ENCODE measurements at regions not wholly inside any gene's neighbourhood (a gene's known extent, or its start where the extent isn't known, plus 50 kb on each side); places are given as distances from the start of the nearest gene placed in this dataset.

DNA sequence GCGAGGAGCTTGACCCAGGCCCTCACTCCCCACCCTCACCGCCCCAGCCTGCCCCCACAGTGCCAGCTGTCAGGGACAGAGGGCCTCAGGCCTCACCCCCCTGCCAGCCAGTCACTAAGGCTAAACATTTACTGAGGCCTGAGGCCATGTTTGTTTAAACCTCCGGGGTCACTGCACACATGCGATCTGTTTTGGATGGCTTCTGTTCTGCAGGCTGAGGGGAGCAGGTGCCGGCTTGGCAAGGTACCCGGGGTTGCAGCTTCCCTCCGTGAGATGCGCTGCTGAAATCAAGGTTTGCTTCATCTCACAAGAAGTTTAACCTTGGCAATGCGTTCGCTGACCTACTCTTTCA, 103.3 kb upstream of the BOD1 start:
- DNase-seq (ENCODE audit: low read depth in 3 of 3), result no peak

DNA sequence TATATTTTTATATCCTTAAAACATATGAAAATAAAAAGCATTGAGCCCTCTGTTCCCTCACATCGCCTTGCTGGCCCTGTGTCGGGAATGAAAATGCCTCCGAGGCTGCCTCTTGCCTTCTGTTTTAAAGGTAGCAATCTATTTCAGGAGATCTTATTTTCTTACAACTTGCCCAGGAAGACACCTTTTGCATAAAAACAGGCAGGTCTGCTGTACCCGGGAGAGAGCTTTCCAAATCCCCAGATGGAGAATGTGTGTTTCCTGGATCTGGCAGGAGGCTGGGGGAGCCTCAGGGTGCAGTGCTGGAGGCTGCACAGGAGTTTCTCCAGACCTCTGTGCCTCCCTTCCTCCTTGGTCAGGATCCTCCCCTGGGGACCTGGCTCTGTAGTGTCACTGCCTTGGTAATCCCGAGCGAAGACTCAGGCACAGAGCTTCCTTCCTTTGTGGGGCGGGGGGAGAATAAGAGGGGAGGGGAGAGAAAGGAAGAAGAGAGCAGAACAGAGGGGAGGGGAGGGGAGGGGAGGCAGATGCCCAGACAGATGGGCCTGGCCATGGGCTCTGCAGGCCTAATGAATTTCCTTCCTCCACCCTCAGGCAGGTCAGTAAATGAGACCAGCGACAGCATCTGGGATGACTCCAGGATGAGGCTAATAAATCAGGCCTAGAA, 104.0 kb upstream of the BOD1 start:
- no peak for DNase-seq (ENCODE audit: low read depth in 3 of 3)

DNA sequence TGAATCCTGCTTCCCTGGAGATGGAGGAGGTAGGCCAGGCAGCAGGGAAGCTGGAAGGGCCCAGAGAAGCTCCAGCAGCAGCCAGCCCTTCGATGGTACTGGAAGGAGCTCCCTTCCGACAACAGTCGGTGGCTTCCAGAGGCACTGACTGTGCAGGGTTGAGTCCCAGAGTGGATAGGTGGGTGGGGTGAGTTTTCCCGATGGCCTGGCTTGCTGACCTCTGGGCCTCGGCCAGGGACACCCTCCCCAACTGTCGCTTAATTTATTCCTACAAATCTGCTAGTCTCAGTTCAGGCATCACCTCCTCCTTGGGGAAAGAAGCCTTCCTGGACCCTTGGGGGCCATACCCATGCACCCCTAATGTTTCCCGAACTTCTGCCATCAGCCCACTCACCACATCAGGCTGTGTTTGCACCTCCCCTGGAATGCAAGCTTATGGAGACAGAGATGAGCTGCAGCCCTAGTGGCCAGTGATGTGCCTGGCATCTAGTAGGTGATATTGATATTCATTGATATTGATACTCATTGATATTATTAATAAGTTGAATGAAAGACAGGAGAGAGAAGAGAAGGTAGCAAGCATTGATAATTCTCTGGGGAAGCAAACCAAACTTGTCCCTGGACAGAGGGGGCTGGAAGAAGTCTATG, 104.6 kb upstream of the BOD1 start:
- no peak for DNase-seq (ENCODE audit: low read depth in 3 of 3)

DNA sequence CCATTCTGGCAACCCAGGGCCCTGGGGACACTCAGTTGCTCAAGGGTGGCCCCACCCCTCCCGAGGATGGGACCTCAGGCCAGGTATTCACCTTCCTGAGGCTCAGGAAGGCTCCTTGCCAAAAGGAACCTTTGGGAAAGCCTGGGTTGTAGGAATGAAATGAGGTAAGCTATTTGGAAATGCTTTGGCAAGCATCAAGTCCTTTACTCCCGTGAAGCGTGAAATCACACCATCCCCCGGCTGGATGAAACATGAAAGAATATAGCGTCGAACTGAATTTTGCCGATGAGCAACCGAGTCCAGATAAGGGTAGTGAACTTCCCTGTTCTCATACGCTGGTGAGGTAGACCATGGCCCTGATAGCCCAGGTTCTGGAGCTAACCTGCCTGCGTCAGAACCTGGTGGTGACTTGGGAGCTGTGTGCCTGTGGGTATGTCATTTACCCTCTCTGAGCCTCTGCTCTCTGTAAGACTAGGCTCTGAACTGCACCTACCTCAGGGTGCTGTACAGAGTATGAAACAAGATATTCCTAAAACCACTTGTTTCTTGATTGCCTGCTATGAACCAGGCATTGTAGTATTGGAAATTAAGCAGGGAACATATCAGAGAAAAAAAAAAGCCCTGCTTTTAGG, 105.3 kb upstream of the BOD1 start:
- DNase-seq (ENCODE audit: low read depth in 3 of 3), result no peak

DNA sequence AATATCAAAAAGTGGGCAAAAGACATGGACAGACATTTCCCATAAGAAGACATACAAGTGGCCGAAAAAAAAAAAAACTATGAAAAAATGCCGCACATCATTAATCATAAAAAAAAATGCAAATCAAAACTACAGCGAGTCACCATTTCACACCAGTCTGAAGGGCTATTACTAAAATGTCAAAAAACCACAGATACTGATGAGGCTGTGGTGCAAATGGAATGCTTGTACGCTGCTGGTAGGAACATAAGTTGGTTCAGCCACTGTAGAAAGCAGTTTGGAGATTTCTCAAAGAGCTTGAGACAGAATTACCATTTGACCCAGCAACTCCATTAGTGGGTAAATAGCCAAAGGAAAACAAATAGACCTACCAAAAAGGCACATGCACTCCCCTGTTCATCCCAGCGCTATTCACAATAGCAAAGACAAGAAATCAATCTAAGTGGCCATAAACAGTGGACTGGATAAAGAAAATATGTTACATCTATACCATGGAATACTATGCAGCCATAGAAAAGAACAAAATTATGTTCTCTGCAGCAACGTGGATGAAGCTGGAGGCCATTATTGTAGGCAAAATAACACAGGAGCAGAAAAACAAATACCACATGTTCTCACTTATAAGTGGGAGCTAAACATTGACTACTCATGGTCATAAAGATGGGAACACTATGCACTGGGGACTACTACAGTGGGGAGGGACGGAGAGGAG, 110.6 kb upstream of the BOD1 start:
- DNase-seq (ENCODE audit: low read depth in 3 of 3), result no peak

DNA sequence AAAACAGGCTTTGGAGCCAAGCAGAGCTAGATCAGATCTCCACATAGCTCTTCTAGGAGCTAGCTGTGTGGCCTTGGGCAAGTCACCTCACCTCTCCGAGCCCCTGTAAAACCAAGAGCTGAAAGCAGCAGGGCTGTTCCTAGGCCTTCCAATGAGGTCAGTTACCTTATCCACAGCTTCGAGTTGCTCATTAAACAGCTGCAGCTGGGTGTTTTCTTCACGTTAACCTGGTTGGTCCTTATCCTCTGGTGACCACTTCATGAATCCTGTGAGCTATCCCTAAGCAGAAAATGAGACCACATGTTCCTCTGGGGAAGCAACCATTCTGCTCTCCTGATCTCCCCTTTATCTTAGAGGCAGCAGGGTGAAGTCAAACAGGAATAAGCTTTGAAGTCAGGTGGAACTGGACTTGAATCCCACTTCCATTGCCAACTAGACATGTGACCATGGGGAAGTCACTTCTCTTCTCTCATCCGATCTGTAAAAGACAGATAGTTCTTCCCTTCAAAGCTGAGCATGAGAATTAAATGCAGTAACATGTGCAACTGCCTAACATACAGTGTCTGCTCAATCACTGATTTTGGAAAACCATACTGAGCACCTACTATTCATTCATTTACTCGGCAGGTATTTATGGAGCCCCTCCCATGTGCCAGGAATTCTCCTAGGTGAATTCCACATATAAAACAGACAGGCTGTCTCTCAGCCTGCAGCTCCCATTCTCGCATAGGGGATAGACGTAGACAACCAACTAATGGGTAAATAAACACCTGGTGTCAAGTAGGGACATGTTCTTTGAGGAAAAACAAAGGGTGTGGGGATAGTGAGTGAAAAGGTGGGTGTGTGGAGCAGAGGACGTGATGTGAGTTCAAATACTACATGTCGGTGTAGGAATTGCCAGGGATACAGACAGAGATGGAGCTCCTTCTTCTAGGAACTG, 111.7 kb upstream of the BOD1 start:
- no peak for DNase-seq (ENCODE audit: low read depth in 3 of 3)

DNA sequence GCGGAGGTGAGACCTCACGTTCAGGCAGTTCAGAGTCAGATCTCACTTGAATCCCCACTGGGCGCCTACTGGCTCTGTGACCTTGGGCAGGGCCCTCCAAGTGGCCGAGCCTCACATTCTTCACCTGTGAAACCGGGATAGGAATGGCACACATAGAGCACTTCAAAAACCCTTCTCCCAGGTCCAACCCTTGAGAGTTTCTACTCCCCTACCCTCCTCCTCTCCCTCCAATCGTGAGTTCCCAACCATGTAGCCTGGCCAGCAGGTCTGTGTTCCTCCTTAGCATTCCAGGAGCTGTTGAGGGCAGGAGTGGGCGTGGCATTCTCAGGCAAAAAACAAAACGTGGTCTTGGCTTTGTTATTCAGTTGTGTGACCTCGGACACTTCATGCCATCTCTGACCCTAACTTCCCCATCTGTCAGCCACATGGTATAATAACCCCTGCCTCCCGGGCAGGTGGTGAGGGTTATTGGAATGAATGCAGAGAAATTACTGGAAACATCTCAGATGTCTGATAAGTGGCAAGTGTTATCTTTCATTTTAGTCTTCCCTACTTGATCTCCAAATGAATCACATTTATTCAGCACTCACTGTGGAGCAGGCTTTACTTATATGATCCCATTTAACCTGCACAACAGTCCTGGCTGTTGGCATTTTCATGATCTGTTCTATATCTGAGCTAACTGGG, 112.8 kb upstream of the BOD1 start:
- no peak for DNase-seq (ENCODE audit: low read depth in 3 of 3)

DNA sequence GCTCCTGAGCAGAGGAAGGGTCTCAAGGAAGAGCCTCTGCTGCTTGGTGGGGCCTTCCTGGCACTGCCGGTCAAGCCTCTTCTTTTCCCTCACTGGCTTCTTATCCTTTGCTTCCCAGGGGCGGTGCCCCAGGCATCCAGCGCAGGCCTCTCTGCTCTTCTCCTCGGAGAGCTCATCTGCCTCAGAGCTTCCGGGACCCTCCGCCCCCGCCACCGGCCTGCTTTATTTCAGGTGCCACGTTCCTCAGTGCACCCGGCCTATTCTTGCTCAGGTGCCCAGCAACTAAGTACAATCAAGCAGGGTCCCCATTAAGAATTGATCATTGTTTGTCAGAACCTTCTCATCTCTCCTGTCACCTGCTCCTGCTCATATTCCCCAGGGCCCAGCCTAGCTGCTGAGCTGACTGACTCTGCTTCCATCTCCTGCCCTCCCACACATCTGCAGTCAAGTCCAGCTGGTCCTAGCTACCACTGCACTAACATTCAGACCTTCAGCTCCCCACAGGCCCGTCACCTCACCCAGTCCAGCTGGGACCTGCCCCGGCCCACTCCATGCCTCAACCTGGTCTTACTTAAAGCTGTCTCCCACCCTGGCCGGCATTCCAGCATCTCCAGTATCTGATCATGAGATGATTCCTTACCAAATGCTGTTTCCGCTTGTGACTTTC, 114.3 kb upstream of the BOD1 start:
- DNase-seq (ENCODE audit: low read depth in 3 of 3), result no peak

DNA sequence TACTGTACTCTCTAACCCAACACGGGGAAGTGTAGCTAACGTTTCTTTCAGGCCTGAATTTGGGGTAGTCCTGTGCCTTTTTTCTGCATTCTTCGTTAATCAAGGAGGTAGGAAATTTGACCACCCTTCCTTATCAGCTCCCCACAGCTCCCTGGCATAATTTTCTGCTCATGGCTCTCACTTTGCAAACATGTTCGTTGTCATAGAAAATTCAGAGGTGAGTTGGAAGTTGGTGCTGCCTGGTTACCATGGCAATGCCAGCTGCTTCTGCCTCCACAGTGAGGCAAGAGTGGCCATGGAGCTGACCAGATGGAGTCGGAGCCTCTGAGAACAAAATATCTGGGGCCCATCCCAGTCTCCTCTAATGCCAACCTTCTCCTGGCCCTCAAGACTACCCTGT, 116.6 kb upstream of the BOD1 start:
- DNase-seq (ENCODE audit: low read depth in 3 of 3), result no peak

DNA sequence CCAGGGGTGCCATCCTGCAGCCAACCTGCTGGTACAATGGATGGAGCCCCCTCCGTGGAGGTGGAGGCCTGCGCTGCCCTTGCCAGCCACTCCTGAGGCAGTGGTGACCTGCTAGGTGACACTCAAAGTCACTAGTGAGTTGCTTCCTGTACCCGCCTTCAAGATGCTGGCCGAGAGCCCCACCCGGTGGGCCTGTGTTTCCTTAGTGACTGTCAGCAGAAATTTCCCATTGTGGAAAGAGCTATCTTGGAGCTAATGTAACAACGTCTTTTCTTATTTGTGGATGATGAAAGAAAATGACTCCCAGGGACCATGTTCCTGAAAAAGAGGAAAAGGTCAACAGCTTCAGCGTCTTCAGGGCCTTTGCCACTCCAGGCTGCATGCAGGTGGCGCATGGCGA, 117.0 kb upstream of the BOD1 start:
- no peak for DNase-seq (ENCODE audit: low read depth in 3 of 3)

DNA sequence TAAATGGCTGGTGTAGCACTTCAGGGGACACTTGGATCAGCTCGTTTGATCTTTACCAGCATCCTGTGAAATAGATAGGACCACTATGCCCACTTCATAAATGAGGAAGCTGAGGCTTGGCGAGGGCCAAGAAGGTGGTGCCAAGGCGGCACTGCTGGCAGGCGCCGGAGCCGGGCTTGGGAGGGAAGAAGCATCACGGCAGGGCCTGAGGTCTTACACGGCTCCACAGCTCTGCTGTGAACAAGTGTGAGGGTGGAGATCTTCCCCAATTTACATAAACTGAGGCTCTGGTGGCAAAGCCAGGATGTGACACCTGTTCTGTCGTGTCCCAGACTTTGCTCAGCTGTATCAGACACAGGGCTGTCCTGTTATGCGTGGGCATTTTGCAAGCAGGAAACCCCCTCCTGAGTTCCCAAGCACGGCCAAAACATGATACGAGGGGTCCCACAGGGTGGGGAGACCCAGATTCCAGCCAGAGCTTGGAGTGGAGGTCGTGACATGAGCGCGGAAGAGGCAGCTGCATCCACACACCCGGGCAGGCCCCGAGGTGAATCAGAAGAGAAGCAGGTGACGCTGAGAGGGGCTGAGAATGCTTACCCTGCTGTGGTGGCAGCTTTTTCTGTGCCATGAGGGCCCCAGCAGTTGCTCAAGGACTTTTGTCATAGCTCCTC, 117.5 kb upstream of the BOD1 start:
- no peak for DNase-seq (ENCODE audit: low read depth in 3 of 3)

DNA sequence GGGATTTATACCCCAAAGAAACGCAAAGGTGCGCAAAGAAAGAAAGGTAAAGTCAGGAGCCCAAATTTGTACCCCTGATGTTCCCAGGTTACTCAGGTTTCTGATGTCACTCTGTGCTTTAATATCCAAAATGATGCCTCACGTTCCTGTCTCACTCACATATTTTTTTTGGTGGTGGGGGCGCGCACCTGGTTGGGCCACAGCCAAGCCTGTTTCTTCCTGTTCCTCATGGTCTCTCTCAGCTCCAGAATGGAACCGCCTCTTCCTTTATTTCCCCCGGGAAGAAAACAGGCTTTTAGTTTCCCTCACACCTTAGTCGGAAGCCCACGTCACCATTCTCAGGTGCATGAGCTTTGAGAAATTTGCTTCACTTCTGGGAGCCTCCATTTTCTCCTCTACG, 118.3 kb upstream of the BOD1 start:
- DNase-seq (ENCODE audit: low read depth in 3 of 3), result no peak

DNA sequence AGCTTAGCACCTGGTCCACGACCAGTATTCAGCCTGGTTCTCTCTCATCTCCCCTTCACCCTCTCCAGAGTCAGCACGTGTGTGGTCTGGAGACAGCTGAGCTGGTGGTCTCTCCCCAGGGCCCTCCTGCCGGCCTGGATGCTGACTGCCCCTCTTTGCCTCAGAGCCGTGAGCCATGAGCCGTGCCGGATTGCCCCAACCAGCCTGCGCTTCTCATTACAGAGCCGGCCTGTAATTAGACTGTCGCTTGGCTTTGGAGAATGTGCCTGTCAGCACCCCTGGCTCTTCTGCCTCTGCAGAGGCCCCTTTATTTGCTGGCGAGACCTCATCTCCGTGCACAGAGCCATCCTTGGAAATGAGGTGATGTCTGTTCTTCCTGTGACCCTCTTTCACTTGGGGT, 118.7 kb upstream of the BOD1 start:
- DNase-seq (ENCODE audit: low read depth in 3 of 3), result no peak

DNA sequence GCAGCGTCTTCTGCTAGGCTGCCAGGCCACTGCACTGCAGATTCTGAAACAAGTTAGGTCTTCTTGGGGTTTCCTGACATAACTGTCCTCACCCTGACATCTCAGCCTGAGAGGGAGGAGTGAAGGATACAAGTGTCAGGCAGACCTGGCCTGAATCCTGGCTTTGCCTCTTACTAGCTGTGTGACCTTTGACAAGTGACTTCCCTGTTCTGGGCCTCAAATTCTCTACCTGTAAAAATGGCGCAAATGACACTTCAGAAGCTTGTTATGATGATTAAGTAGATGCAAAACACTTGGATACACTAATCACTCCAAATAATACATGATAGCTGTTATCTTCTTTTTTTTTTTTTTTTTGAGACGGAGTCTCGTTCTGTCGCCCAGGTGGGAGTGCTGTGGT, 119.2 kb upstream of the BOD1 start:
- DNase-seq (ENCODE audit: low read depth in 3 of 3), result no peak

DNA sequence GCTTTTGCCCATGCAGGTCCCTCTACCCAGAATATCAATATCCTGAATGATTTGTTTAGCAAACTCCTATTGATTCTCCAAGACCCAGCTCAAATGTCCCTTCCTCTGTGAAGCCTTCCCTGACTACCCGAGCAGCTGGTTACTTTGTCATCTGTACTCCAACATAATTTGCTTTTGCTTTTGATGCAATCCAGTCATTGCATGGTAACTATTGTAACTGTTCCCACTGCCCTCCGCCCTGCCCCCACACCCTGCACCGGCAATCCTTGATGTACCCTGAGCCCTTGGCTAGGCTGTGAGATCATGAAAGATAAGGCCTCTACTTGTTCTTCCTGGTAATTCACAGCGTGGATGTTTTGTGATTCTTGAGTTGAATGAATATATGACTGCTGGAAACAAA, 119.9 kb upstream of the BOD1 start:
- DNase-seq (ENCODE audit: low read depth in 3 of 3), result no peak

DNA sequence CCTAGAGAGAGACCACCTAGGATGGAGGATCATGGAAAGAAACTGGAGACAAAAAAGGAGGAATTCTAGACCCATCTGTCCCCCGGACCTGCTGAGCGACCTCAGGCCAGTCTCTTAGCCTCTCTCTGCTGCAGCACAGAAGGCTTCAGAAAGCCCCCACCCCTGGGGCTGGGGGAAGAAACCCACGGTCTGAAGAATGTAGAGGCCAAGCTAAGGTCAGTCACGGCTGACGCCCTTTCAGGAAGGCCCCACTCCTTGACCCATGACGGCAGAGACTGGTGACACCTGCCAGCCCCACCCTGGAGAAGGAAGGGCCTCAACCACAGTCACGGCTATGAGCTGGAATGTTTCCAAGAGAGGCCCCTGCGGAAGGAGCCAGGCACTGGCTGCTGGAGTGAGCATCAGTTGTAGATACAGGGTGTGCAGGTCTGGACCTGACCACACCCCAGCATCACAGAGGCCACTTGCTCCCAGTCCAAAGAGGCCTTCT, 120.5 kb upstream of the BOD1 start:
- DNase-seq (ENCODE audit: low read depth in 3 of 3), result no peak

DNA sequence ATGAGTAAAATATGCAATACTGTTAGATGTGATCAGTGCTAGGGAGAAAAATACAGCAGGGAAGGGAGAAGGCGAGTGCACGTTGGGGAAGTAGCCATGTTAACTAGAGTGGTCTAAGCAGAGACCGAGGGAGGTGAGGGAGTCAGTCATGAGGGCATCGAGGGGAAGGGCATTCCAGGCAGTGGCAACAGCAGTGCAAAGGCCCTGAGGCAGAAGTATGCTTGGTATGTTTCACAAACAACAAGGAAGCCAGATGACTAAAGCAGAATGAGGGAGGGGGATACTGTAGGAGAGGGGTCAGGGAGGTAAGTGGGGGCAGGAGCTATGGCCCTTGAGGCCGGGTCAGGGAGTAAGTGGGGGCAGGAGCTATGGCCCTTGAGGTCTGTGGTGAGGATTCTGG, 123.3 kb upstream of the BOD1 start:
- DNase-seq (ENCODE audit: low read depth in 3 of 3), result no peak

DNA sequence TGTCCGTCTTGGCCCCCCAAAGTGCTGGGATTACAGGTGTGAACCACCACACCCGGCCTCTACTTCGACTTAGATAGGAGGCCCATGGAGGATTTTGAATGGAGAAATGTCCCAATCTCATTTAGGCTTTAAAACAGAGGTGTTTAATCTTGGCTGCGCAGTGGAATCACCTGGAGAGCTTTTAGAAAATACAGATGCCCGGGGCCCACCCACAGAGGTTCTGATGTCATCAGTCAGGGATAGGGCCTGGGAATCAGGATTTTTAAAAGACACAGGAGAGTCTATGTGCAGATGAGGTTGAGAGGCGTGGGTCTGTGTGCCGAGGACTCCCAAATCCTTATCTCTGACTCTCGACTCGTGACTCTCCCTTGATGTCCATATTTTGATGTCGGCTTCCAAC, 124.0 kb upstream of the BOD1 start:
- no peak for DNase-seq (ENCODE audit: low read depth in 3 of 3)

DNA sequence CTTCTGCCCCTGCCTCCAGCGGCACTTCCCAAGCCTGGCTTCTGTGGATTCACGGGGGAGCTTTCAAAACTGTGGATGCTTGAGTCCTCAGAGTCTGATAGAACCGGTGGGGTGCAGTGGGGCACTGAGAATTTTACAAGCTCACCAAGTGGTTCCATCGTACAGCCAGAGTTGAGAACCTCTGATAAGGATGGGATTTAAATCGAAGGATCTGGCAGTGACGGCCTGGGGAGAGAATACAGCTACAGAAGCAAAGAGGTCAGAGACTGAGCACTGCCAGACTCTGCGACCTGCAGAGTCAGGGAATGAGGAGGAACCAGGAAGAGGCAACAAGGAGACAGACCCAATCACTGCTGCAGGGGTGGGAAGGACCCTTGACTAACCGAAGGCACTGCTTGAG, 124.6 kb upstream of the BOD1 start:
- DNase-seq (ENCODE audit: low read depth in 3 of 3), result no peak

Measured in stimulated activated CD4-positive, alpha-beta T cell treated with anti-CD3 and anti-CD28 coated beads, TNF-alpha, amount 100 ng/mL, for 24 hours (primary cell).